ENCODE measurements at regions not wholly inside any gene's neighbourhood (a gene's known extent, or its start where the extent isn't known, plus 50 kb on each side); places are given as distances from the start of the nearest gene placed in this dataset.

DNA sequence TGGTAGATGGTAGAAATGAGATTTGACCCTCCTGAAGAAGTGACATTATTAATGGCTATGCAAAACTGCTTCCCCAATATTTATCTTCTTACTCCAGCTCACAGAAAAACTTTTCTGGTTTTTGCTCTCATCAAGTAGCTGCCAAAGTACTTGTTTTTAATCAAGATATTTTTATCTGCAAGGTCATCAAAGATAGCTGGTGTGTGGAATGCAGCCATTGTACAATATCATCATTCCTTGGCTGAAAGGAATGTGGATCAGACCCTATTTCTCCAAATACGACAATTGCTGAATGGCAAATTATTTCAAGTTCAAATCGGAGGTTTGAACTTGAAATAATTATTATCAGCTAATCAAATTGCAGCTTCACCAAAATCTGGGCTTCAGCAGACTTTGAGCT, 126.9 kb upstream of the SLC7A14 start:
- ChIA-PET CTCF (interaction anchor here (0.7 kb wide), 1 partner anchor 22 kb away, joined by 5 read pairs; no protein-coding TSS in a partner anchor), POLR2A (no interaction called here)
- Histone ChIP-seq H3K36me3 (ENCODE audit: control insufficient read depth in 2 of 2, insufficient read depth in 1 of 2, low read length in 2 of 2) (no peaks in the 10 kb centered on the region), H3K9me3 (ENCODE audit: control insufficient read depth, insufficient read depth, low read depth, low read length) (no peaks in the 10 kb centered on the region), H3K4me1 (ENCODE audit: control insufficient read depth, insufficient read depth, low read length) (no peaks in the 10 kb centered on the region), H3K4me3 (ENCODE audit: low read depth, low read length) (no peak overlapping the region), H3K27ac (ENCODE audit: extremely low read depth, low read depth, low read length) (no peak overlapping the region)
- TF ChIP-seq, protein P1, sequence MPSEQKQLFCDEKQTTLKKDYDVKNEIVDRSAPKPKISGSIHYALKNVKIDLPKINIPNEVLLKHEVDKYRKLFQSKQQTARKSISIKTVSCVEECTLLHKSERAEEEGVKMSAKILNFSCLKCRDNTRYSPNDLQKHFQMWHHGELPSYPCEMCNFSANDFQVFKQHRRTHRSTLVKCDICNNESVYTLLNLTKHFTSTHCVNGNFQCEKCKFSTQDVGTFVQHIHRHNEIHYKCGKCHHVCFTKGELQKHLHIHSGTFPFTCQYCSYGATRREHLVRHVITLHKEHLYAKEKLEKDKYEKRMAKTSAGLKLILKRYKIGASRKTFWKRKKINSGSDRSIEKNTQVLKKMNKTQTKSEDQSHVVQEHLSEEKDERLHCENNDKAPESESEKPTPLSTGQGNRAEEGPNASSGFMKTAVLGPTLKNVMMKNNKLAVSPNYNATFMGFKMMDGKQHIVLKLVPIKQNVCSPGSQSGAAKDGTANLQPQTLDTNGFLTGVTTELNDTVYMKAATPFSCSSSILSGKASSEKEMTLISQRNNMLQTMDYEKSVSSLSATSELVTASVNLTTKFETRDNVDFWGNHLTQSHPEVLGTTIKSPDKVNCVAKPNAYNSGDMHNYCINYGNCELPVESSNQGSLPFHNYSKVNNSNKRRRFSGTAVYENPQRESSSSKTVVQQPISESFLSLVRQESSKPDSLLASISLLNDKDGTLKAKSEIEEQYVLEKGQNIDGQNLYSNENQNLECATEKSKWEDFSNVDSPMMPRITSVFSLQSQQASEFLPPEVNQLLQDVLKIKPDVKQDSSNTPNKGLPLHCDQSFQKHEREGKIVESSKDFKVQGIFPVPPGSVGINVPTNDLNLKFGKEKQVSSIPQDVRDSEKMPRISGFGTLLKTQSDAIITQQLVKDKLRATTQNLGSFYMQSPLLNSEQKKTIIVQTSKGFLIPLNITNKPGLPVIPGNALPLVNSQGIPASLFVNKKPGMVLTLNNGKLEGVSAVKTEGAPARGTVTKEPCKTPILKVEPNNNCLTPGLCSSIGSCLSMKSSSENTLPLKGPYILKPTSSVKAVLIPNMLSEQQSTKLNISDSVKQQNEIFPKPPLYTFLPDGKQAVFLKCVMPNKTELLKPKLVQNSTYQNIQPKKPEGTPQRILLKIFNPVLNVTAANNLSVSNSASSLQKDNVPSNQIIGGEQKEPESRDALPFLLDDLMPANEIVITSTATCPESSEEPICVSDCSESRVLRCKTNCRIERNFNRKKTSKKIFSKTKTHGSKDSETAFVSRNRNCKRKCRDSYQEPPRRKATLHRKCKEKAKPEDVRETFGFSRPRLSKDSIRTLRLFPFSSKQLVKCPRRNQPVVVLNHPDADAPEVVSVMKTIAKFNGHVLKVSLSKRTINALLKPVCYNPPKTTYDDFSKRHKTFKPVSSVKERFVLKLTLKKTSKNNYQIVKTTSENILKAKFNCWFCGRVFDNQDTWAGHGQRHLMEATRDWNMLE (tag by site-specific recombination; conservative IDR thresholded peaks at IDR 0.05; ENCODE audit: low read depth) = no peak
- no peak for TF ChIP-seq ZNF2 (tag by site-specific recombination; IDR thresholded peaks at IDR 0.05)

DNA sequence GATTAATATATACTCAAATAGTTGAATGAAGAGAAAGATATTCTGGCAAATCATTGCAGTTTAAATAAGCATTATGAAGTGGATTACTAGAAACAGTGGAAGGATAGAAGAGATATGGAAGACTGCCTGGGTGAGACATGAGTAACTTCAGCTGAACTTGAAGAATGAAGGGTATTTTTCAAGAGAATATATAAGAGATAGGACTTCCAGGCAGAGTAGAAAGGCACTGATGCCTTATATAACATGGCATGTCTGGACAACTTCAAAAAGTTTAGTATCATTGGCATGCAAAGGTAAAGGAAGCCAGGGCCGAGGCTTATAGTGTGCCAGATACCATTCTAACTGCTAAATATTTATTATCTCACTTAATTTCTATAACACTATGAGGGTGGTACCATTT, 126.5 kb upstream of the SLC7A14 start:
- CTCF ChIA-PET = no interaction called here
- H3K9me3 ChIP-seq (ENCODE audit: control insufficient read depth, insufficient read depth, low read depth, low read length) = no peaks in the 10 kb centered on the region
- no peaks in the 10 kb centered on the region for H3K4me1 ChIP-seq (ENCODE audit: control insufficient read depth, insufficient read depth, low read length)
- H3K36me3 ChIP-seq (ENCODE audit: control insufficient read depth in 2 of 2, insufficient read depth in 1 of 2, low read length in 2 of 2) = no peaks in the 10 kb centered on the region
- no peak overlapping the region for H3K27ac ChIP-seq (ENCODE audit: extremely low read depth, low read depth, low read length)
- TF ChIP-seq KLF9 (tag by site-specific recombination; IDR thresholded peaks at IDR 0.05; ENCODE audit: low read depth) (no peak), SALL2 (tag by site-specific recombination; IDR thresholded peaks at IDR 0.05; ENCODE audit: borderline replicate concordance) (no peak), OSR2 (tag by site-specific recombination; IDR thresholded peaks at IDR 0.05) (no peak), ZNF223 (tag by site-specific recombination; IDR thresholded peaks at IDR 0.05) (no peak)
- TF ChIP-seq, protein P2, sequence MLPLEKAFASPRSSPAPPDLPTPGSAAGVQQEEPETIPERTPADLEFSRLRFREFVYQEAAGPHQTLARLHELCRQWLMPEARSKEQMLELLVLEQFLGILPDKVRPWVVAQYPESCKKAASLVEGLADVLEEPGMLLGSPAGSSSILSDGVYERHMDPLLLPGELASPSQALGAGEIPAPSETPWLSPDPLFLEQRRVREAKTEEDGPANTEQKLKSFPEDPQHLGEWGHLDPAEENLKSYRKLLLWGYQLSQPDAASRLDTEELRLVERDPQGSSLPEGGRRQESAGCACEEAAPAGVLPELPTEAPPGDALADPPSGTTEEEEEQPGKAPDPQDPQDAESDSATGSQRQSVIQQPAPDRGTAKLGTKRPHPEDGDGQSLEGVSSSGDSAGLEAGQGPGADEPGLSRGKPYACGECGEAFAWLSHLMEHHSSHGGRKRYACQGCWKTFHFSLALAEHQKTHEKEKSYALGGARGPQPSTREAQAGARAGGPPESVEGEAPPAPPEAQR (tag by site-specific recombination; IDR thresholded peaks at IDR 0.05) = no peak
- TF ChIP-seq, protein P3, sequence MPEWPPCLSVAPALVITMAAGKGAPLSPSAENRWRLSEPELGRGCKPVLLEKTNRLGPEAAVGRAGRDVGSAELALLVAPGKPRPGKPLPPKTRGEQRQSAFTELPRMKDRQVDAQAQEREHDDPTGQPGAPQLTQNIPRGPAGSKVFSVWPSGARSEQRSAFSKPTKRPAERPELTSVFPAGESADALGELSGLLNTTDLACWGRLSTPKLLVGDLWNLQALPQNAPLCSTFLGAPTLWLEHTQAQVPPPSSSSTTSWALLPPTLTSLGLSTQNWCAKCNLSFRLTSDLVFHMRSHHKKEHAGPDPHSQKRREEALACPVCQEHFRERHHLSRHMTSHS (tag by site-specific recombination; IDR thresholded peaks at IDR 0.05) = no peak
- POLR2A ChIA-PET = no interaction called here
- no peak overlapping the region for H3K4me3 ChIP-seq (ENCODE audit: low read depth, low read length)

DNA sequence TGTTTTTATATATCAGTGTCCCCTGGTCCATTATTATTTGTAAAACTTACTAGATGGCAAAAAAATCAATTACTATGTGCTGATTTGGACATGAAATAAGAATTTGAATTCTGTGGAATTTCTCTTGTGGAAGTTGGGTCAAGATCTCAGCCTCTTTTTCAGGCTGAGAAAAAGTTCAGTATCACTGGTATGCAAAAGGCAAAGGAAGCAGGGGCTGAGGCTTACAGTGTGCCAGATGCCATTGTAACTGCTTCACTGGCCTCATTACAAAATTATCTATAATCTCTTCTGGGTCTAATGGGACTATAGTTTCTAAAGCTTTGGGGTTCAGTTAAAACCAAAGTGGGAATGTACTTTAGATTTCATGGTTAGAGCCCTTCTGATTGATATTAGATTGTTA, 125.9 kb upstream of the SLC7A14 start:
- Histone ChIP-seq H3K4me3 (ENCODE audit: low read depth, low read length) (no peak overlapping the region), H3K27ac (ENCODE audit: extremely low read depth, low read depth, low read length) (no peak overlapping the region), H3K9me3 (ENCODE audit: control insufficient read depth, insufficient read depth, low read depth, low read length) (no peaks in the 10 kb centered on the region), H3K4me1 (ENCODE audit: control insufficient read depth, insufficient read depth, low read length) (no peaks in the 10 kb centered on the region), H3K36me3 (ENCODE audit: control insufficient read depth in 2 of 2, insufficient read depth in 1 of 2, low read length in 2 of 2) (no peaks in the 10 kb centered on the region)
- ChIA-PET POLR2A (no interaction called here), CTCF (interaction anchor here (0.7 kb wide), 1 partner anchor 485 kb away, joined by 5 read pairs; no protein-coding TSS in a partner anchor)
- TF ChIP-seq ZNF560 (tag by site-specific recombination; IDR thresholded peaks at IDR 0.05; ENCODE audit: borderline replicate concordance) (no peak), YY2 (tag by site-specific recombination; IDR thresholded peaks at IDR 0.05) (no peak), ZNF155 (tag by site-specific recombination; IDR thresholded peaks at IDR 0.05) (no peak), GLI2 (tag by site-specific recombination; IDR thresholded peaks at IDR 0.05; ENCODE audit: borderline replicate concordance, low read depth) (no peak), MYNN (tag by site-specific recombination; IDR thresholded peaks at IDR 0.05; ENCODE audit: borderline replicate concordance) (no peak), ZNF776 (tag by site-specific recombination; IDR thresholded peaks at IDR 0.05; ENCODE audit: borderline replicate concordance) (no peak), ZNF133 (tag by site-specific recombination; IDR thresholded peaks at IDR 0.05) (no peak)
- TF ChIP-seq, protein P1 (tag by site-specific recombination; conservative IDR thresholded peaks at IDR 0.05; ENCODE audit: low read depth) = no peak
- TF ChIP-seq, protein P2 (tag by site-specific recombination; IDR thresholded peaks at IDR 0.05) = no peak
- TF ChIP-seq, protein P3 (tag by site-specific recombination; IDR thresholded peaks at IDR 0.05) = no peak

Data from HEK293 (cell line).